Prostate gland (tissue), 2 donors: ENCODE measurements at regions not wholly inside any gene's neighbourhood (a gene's known extent, or its start where the extent isn't known, plus 50 kb on each side); places are given as distances from the start of the nearest gene placed in this dataset.

Experiments
- CTCF ChIP-seq, 4 experiments: fragments of 200-600 bp in 2 of 4; fragments of 450-650 bp in 2 of 4; sonication (generic) in 2 of 4; IDR thresholded peaks; 1 replicate in 3 of 4; 2 replicates in 1 of 4; pipeline ENCODE4 v1.5.1; 2016 to 2019; ENCODE audit warnings: antibody characterized with exemption in 4 of 4, mild to moderate bottlenecking in 2 of 4, moderate library complexity in 2 of 4
- POLR2A ChIP-seq: fragments of 450-650 bp; IDR thresholded peaks from one replicate; pipeline ENCODE4 v1.6.1; 2016; ENCODE audit warnings: antibody characterized with exemption, mild to moderate bottlenecking
- POLR2AphosphoS5 ChIP-seq: sonication (generic); formaldehyde crosslinking; IDR thresholded peaks from one replicate; pipeline ENCODE4 v1.6.1; 2017; ENCODE audit warnings: antibody characterized with exemption

- TF ChIP-seq POLR2AphosphoS5 = no peak
- no peak for TF ChIP-seq CTCF (IDR thresholded peaks at IDR 0.05)
- no peak for TF ChIP-seq POLR2A
Measured at GRCh38 chr5:135092476-135092875, 58.4 kb upstream of the PITX1 start.
